DMS 273 (cell line): ENCODE measurements at regions not wholly inside any gene's neighbourhood (a gene's known extent, or its start where the extent isn't known, plus 50 kb on each side); places are given as distances from the start of the nearest gene placed in this dataset.
"Not testable (repeated sequence)": the region's sequence is repeated elsewhere in the genome, so short reads cannot be mapped to it uniquely, and the experiment has no call there.

Experiments
- DNase-seq: peaks from one replicate; lab custom pipeline; 2025; ENCODE audit not compliant: unreplicated experiment; lab: John Stamatoyannopoulos, UW

DNA sequence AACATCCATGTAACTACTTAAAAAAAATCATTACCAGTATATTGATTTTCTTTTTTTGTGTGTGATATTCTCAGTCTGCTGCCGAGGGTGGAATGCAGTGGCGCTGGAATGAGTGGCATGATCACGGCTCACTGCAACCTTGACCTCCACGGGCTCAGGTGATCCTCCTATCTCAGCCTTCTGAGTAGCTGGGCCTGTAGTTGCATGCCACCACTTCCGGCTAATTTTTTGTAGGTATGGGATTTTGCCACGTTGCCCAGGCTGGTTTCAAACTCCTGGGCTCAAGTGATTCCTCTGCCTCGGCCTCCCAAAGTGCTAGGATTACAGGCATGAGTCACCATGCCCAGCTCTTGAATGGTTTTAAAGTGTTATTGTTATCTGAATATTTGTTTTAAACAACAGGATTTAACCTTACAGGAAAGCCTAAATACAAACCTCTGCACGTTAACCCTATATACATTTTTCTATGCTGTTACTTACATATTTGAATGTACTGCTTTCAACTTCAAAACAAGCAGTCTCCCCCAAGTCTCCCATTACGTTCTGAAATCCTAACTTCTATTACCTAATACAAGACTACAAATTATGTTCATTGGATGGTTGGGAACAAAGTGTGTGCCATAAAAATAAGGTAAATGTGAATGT is 61.7 kb downstream of the KPNA2 start:
- DNase-seq, result no peak

DNA sequence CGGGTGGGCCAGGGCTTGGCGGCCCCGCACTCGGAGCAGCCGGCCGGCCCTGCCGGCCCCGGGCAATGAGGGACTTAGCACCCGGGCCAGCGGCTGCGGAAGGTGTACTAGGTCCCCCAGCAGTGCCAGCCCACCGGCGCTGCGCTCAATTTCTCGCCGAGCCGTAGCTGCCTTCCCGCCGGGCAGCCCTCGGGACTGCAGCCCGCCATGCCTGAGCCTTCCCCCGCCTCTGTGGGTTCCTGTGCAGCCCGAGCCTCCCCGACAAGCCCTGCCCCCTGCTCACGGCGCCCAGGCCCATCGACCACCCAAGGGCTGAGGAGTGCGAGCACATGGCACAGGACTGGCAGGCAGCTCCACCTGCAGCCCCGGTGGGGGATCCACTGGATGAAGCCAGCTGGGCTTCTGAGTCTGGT is 63.8 kb downstream of the KPNA2 start:
- DNase-seq, result not testable (repeated sequence)

- no peak for DNase-seq
These were observed 64.6 kb downstream of the KPNA2 start for GRCh38 chr17:68100000-68100641.

GRCh38 chr17:68101075-68101986 is 65.8 kb downstream of the KPNA2 start:
- peak; percentile 84 for DNase-seq

- peak; percentile 54 for DNase-seq
These were observed 66.4 kb downstream of the KPNA2 start for GRCh38 chr17:68101987-68102314.

DNA sequence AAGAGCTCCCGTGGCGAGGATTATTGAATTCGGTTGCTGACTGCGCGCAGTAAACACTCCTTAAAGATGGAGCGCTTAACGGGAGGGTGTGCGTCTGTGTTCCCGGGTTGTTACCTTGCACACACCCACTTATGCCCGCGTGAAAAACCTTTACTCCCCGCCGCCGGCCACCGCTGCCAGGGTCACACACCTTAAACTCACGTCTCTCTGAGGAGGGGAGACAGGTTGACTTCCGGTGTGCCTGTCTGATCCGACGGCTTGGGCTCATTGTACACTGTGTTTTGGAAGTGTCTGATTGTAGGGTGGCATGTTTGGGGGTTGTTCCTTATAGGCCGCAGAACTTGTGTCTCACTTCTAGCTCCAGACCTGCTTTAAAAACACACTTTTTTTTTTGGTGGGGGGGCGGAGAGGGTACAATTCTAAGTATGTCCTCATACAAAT is 66.8 kb downstream of the KPNA2 start:
- peak; percentile 52 for DNase-seq

- DNase-seq, result peak; percentile 16
These were observed 67.6 kb downstream of the KPNA2 start for GRCh38 chr17:68103148-68103547.

DNA sequence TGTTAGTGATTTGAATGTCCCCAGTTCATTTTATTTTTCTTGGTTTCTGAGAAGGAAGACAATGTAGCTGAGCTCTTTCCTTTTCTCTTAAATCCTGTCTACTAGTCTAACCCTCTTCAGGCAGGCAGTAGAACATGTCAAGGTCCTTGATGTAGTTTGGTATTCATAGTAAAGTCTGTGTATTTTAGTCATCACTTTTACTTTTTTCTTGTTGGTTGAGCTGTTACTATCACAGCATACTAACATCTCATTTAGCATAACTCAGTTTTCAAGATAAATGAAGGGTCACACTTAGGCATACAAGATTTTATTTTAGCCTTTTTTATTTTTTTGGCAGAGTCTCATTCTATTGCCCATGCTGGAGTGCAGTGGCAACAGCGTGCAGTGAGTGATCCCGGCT is 70.5 kb downstream of the KPNA2 start:
- no peak for DNase-seq

GRCh38 chr17:68107373-68107772 is 71.8 kb downstream of the KPNA2 start:
- DNase-seq, result no peak

DNA sequence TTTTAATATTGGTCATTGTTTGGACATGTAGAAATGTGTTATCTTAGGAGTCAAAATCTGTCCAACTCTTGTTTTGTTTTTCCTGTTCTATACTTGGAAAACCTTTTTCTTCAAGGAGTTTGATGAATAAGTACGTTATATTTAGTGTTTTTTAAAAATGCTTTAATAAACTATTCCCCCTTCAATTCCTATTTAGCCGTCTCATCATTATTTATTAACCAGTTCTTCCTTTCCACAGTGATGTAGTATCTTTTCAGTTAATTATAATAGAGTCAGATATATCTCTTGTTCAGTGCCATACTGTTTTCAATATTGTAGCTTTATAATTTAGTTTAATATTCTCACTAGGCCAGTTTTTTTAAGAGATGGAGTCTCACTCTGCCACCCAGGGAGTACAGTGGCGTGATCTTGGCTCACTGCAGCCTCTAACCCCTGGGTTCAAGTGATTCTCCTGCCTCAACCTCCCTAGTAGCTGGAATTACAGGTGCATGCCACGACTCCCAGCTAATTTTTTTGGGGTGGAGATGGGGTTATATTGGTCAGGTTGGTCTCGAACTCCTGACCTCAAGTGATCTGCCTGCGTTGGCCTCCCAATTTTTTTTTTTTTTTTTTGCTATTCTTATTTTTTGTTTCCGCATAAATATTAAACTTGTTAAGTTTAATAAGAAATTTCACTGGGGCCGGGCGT is 72.9 kb downstream of the KPNA2 start:
- no peak for DNase-seq

DNA sequence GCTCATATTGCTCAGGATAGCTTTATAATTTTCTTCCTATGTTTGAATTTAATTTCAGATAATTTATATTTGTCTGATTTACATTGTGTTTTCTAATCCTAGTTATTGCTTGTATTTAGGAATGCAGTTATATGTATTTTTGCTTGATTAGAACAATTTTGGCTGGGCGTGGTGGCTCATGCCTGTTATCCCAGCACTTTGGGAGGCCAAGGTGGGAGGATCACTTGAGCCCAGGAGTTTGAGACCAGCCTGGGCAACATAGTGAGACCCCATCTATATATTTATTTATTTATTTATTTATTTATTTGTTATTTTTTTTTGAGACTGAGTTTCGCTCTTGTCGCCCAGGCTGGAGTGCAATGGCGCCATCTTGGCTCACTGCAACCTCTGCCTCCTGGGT is 73.9 kb downstream of the KPNA2 start:
- not testable (repeated sequence) for DNase-seq

GRCh38 chr17:68116211-68116610 is 80.7 kb downstream of the KPNA2 start:
- not testable (repeated sequence) for DNase-seq

DNA sequence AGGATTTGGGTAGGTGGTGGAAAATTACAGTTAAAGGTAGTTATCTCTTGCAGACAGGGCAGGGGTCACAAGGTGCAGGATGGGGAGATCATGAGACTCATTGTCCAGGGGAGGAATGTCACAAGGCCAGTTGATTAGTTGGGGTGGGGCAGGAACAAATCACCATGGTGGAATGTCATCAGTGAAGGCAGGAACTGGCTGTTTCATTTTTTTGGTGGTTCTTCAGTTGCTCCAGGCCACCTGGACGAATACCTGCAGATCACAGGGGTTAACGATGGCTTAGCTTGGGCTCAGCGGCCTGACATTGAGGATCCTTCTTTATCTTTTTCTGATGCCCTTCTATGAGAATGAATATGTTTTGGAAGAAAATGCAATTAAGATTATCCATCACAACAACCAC is 87.1 kb downstream of the KPNA2 start:
- no peak for DNase-seq

- no peak for DNase-seq
These were observed 89.8 kb downstream of the KPNA2 start for GRCh38 chr17:68125111-68125870.

DNA sequence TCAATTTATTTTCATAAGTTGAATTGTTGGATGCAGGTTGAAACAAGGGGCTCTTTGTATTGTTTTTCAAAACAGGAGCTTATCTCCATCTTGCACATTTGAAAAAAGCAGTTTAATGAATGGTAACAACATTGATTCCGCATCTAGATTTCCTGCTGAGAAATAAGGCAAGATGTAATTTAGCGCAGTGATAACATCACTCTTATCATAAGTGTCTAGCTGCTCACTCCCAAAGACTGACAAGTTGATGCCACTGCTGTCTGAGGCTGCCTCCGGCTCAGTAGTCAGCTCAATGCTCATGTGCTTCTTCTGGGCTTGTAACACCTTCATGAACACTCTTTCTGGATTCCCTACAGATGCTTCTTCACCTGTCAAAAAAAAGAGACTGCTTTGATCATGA is 92.4 kb downstream of the KPNA2 start:
- DNase-seq, result peak; percentile 28

- DNase-seq, result no peak
These were observed 95.9 kb downstream of the KPNA2 start for GRCh38 chr17:68131456-68131855.

GRCh38 chr17:68133346-68134045 is 98.0 kb downstream of the KPNA2 start:
- DNase-seq, result peak; percentile 44

- DNase-seq, result no peak
These were observed 98.6 kb downstream of the KPNA2 start for GRCh38 chr17:68134046-68134637.

DNA sequence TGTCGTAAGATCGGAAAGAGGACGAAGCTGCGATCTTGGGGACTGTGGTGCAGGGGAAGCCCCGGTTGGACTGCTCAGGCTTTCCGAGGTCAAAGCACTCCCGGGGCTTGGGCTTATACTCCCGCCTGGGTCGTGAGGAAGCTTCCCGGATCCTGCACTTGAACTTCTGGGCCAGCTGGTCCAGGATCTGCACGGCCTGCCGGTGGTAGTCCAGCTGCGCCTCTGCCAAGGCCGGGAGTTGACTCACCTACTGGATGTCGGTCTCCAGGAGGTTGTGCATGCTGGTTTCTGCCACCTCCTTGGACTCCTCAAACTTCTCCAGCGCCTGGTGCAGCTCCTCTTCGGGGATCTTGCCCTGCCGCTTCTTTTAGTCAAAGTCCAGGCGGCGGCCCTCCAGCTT is 99.2 kb downstream of the KPNA2 start:
- no peak for DNase-seq
